ENCODE measurements at regions not wholly inside any gene's neighbourhood (a gene's known extent, or its start where the extent isn't known, plus 50 kb on each side); places are given as distances from the start of the nearest gene placed in this dataset.

DNA sequence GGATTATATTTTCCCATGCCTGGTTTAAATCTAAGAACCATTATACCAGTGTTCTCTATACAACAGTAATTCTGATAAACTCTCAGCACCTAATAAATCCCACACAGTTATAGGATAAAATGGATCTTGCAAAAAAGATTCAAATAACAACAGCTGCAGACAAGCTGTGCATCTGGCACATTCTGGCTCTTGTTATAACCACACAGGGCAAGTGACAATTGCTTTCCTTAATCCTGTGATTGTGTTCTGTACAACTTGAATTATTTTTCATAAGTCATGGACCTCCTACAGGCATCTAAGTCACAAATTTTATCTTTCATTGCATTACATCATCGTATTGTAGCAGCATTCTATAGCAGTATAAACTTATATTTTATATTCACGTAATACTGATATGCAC, 948.3 kb downstream of the SLITRK1 start:
- DNase-seq, result peak; percentile 39

GRCh38 chr13:82925114-82925513, 957.2 kb downstream of the SLITRK1 start:
- no peak for DNase-seq

DNA sequence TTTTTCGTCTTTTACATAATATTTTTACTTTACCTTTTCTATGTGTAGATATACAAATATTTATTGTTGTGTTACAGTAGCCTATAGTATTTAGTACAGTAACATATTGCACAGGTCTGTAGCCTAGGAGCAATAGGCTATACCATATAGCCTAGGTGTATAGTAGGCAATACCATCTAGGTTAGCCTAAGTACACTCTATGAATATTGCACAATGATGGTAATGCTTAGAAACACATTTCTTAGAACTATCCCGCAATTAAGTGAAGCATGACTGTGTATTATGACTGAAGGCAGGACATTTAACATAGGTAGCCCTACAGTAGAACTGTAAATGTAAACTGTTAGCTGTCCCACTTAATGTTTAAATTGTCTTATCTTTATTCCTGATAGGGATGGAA, 964.3 kb downstream of the SLITRK1 start:
- DNase-seq, result no peak

DNA sequence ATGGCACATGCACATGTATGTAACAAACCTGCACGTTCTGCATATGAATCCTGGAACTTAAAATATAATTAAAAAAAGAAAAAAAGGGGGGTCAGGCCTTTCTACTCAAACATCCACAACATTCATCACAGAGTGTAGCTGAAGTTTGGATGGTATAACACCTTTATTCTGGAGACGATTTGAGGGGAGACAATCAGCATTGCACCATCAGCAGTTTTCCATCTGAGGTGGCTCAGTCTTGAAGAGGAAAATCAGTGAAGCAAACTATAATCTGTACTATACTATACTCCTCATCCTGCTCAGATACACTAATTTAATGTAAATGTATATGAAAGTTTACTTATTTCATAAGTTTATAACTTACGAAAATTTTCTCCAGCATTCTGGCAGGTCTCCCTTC, 969.7 kb downstream of the SLITRK1 start:
- DNase-seq, result no peak

DNA sequence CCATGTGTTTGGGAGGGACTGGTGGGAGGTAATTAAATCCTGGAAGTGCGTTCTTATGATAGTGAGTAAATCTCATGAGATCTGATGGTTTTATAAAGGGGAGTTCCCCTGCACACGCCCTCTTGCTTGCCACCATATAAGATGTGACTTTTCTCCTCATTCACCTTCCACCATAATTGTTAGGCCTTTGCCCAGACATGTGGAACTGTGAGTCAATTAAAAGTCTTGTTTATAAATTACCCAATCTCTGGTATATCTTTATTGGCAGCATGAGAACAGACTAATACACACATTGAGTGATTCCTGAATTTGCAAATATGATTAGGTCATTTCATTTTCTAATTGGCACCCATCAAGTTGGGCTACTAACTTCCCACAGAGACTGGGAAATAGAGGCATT, 977.2 kb downstream of the SLITRK1 start:
- DNase-seq, result no peak

DNA sequence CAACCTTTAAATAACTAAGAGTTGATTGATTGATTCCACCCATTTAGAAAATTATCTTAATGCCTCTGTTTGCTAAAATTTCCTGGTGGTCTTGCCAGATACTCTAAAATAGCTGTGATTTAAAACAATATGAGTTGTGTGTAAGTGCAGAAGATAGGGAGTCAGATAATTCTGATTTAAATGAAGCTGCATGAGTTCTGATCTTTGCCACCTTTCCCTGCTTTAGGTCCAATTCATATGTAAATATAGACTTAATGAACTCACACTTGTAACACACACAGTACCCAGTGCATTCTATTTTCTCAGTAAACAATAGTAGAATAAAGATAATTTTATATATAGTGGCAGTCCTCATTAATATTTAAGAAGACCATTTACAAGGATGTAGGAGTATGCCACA, 981.8 kb downstream of the SLITRK1 start:
- DNase-seq, result no peak

DNA sequence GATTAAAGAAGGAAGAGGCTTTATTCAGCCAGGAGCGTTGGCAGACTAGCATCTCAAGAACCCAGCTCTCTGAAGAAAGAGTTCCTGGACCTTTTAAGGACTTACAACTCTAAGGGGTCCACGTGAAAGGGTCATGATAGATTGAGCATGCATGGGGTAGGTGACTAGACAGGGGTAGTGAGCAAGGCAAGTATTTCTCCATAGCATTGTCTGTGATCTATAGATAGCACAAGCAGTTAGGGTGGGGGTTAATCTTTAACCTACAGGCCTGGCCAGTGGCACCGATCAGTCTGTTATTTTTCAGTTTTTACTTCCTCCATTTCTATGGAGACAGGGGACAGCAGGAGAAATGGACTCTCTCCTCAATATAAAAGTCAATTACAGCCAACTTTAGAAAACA, 983.7 kb downstream of the SLITRK1 start:
- no peak for DNase-seq

DNA sequence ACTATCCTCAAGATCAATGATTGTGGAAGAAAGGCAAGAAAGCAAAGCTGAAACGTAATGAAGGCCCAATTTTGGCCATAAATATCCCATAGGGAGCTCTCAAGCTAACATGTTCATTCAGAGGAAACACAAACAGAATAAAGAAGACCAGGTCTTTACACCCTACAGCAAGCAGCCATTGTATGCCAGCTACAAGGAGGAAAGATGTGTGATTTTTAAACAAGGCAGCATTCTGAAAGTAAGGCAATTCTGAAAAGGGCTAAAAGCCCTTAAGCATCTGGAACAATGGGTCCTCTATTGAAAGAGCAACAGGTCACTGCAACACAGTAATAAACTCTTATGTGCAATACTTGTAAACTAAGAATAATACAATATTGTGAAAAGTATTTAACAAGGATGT, 1002.4 kb downstream of the SLITRK1 start:
- DNase-seq, result no peak

DNA sequence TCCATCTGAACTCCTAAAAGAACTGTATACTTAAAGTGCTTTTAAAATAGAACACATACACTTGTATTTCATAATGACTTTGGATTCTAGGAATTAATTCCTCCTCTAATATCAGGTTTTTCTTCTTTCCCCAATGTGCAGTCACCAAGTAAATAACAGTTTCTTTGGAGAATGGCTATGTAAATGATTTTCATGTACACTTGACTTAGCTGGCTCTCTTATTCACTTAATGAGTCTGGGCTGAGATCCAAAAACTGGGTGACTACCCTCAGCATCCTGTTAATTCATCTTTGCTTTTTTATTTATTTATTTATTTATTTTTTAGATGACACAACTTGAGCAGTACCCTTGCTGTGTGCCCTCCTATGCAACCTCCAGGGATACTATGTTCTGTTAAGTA, 1003.7 kb downstream of the SLITRK1 start:
- DNase-seq, result peak; percentile 15

DNA sequence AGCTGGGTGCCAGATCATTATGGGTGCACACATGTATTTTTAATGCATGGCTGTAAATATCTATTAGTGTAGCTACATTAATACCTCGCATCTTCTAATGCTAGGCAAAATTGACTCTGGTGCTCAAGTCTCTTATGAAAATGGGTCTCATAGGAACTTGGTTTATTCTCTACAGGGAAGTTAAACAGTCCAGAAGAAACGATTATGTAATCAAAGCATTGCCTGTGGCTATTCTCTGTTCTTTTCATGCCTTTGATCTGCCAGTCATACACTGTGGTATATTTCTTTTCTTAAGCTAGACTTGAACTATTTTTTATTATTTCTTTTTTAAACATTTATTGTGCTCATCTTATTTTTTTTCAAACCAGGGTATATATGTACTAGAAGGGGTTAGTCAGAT, 1015.0 kb downstream of the SLITRK1 start:
- DNase-seq, result no peak

GRCh38 chr13:82850644-82851043, 1031.6 kb downstream of the SLITRK1 start:
- no peak for DNase-seq

GRCh38 chr13:82848766-82849165, 1033.5 kb downstream of the SLITRK1 start:
- no peak for DNase-seq

DNA sequence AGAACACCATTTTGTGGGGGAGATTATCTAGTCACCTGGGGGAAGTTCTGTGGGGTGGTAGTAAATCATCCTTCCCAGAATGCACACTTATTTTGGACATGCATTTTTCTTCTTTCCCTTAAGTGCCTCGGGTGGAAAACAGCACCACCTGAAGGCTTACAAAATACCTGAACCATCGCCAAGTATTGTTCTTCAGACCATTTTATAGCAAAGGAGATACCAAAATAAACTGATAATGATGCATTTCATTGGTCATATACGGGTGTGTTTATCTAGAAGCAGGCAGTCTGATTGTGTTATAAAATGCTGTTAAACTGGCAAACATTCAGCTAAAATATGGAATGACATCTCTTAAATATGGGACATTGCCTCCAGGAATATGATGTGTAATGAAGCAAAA, 1034.7 kb downstream of the SLITRK1 start:
- no peak for DNase-seq

GRCh38 chr13:82833923-82834322, 1048.4 kb downstream of the SLITRK1 start:
- peak; percentile 18 for DNase-seq

DNA sequence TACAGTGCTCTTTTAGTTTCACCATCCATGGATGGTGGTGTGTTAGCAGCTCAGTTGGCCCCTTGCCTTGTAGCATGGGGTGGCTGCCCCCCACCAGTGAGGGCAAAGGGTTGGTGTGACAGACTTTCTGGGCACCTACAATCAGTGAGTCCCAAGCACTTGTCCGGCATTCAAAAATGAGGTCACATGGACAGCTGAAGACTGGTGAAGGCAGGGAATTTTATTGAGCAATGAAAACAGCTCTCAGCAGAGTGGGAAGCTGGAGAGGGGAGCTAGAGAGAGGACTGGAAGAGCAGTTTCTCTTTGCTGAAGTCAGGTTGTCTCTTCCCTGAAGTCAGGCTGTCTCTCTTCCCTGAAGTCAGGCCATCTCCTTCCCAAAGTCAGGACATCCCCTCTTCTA, 1053.2 kb downstream of the SLITRK1 start:
- no peak for DNase-seq

GRCh38 chr13:82827724-82828123, 1054.5 kb downstream of the SLITRK1 start:
- DNase-seq, result no peak

DNA sequence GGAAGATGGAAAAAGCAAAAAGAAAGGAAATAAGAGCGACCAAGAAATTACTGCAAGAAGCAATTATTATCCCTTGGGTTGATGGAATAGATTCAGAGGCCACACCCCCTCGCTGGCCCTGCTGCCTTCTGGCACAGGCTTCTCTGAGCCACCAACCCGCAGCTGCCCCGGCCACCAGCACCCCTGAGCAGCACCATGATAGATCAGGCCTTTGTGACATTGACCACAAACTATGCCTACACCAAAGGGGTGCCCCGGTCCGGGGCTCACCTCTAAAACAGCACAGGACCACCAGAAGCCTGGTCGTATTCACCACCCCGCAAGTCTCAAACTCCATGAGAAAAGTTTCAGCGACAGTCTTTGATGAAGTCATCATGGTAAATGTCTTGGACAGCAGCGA, 1059.3 kb downstream of the SLITRK1 start:
- no peak for DNase-seq

DNA sequence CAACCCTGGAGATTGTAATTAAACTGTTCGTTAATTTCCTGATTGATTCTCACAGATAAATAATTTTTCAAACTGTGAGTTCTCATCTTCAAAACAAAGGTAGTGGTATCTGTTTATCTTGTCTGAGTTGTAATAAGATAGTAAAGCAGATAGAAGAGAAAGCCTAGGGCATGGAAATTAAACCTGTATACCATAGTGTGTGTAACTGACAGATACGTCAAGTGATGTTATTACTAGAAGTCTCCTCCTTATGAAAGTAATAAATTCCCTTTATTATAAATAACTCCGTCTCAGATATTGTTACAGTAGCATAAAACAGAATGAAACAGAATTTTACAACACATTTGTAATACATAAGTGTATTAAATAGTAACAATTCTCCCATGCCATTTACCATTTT, 1065.1 kb downstream of the SLITRK1 start:
- DNase-seq, result no peak

- DNase-seq, result no peak
Measured at GRCh38 chr13:82815791-82816190, 1066.5 kb downstream of the SLITRK1 start.

DNA sequence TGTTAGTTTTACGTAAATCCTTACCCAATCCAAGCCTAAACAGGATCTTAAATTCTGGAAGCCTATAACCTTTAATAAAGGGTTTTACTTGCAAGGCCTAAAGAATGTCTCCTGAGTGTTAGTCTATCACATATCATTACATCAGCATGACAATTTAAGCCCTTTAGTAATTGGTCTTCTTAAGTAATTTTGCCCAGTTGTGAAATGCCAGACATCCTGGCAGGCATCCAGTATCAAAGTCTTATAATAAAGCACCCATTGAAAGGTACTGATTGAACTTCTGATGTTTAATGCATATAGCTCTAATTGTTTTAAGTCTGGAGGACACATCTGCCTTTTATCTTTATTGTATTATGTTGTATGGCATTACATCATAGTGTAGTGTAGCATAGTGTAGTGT, 1078.9 kb downstream of the SLITRK1 start:
- DNase-seq, result peak; percentile 14

- DNase-seq, result no peak
Measured at GRCh38 chr13:82802528-82802927, 1079.7 kb downstream of the SLITRK1 start.

DNA sequence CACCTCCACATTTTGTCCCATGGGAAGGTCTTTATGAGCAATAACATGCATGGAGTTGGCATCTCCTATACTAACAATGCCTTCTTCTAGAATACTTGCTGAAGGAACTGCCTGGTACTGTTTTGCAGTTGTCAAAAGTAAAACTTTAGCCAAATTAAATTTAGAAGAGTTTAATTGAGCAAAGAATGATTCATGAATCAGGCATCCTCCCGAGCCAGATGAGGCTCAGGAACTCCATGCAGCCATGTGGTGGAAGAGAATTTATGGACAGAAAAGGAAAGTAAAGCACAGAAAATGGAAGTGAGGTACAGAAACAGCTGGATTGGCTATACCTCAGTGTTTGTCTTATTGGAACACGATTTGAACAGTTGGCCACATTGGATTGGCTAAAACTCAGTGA, 1081.9 kb downstream of the SLITRK1 start:
- DNase-seq, result peak; percentile 19

DNA sequence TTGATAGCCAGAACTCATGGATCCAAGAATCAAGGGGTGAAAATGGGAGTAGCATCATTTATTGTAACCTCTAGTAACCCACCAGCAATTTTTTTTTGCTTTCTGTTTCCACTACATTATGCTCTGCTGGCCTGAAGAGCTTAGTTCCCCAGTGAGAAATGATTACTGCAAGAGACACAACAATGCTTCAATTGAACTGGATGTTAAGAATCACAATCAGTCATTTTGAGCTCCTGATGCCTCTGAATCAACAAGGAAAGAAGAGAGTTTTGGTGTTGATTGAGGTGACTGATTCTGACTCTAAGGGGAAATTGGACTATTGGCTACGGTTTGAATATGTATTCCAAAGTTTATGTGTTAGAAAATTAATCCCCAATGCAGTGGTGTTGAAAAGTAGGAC, 1084.4 kb downstream of the SLITRK1 start:
- no peak for DNase-seq

DNA sequence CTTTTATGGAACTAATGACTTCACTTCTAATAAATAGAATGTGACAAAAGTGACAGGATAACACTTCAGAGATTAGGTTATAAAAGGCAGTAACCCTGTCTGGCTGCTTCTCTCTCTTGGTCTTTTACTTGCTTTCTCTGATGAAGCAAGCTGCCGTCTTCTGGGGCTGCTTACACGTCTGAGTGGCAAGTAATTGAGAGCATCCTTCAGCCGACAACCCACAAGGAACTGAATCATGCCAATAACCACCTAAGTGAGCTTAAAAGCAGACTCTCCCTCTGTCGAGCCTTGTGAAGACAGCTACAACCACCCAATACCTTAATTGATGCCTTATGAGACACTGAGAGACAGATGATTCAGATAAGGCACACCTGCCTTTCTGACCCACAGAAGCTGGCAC, 1091.2 kb downstream of the SLITRK1 start:
- DNase-seq, result no peak

DNA sequence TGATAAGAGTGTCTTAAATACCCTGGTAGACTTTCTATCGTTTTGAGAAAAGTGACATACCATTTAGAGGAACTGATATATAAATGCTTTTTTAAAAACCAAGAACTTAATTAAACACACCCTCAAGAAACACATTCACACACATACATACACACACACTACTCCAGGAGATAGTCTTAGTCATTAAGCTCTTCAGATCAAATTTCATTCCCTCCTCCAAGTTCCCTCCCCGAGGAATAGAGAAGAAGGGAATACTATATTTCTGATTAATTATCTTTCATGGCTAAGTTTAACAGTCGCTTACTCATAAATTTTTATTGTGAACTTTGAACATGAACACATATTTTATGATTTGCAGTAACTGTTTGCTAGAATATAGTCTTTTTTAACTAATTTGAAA, 1109.5 kb downstream of the SLITRK1 start:
- DNase-seq, result peak; percentile 83

- no peak for DNase-seq
Measured at GRCh38 chr13:82766732-82767321, 1115.4 kb downstream of the SLITRK1 start.
